IMR-90 (cell line): ENCODE measurements at regions not wholly inside any gene's neighbourhood (a gene's known extent, or its start where the extent isn't known, plus 50 kb on each side); places are given as distances from the start of the nearest gene placed in this dataset.

Experiments used
- ATAC-seq: fragments of 200-7000 bp; cut with Tn5 transposase; 2 replicates; pipeline ENCODE4 v1.9.1; 2020; ENCODE audit warnings: low read depth, mild to moderate bottlenecking, moderate library complexity
- BruUV-seq: library from RNA; stranded (reverse); fragments of 400-500 nt; replicated peaks from 2 replicates; lab custom pipeline; 2021; lab: Mats Ljungman, UMichigan
- CTCF ChIA-PET: fragments of 300-600 bp; formaldehyde crosslinking; extraction: SDS; loops from one replicate; lab custom pipeline; 2021; ENCODE audit warnings: antibody characterized with exemption; lab: Yijun Ruan, JAX
- POLR2A ChIA-PET: fragments of 300-600 bp; sonication (Branson Sonifier 250); formaldehyde crosslinking; loops from one replicate; lab custom pipeline; 2022; ENCODE audit warnings: antibody characterized with exemption; ENCODE audit not compliant: unreplicated experiment; lab: Charles Lee
- DNase-seq: peaks from one replicate; pipeline ENCODE4 v3.0.0; 2013
- H2AFZ ChIP-seq: replicated peaks from 2 replicates; pipeline ENCODE3; 2013; ENCODE audit warnings: low read length, mild to moderate bottlenecking; ENCODE audit not compliant: poor library complexity
- H2AK5ac ChIP-seq: 2 replicates; pipeline ENCODE4 v1.6.1; 2013; ENCODE audit warnings: low read depth, low read length, inconsistent platforms
- H2AK9ac ChIP-seq: replicated peaks from 2 replicates; pipeline ENCODE3; 2013; ENCODE audit warnings: mild to moderate bottlenecking, low read depth, low read length, moderate library complexity; ENCODE audit not compliant: poor library complexity
- H2BK120ac ChIP-seq: 2 replicates; pipeline ENCODE4 v1.6.1; 2013; ENCODE audit warnings: low read depth, low read length, inconsistent platforms
- H2BK15ac ChIP-seq: 3 replicates; pipeline ENCODE4 v1.6.1; 2013; ENCODE audit warnings: low read depth, low read length, inconsistent platforms
- H2BK20ac ChIP-seq: 2 replicates; pipeline ENCODE4 v1.6.1; 2013; ENCODE audit warnings: low read depth, mild to moderate bottlenecking, inconsistent platforms, low read length, moderate library complexity
- H2BK5ac ChIP-seq: 2 replicates; pipeline ENCODE4 v1.6.1; 2013; ENCODE audit warnings: mild to moderate bottlenecking, low read depth, low read length, inconsistent platforms; ENCODE audit not compliant: poor library complexity, severe bottlenecking
- H3K14ac ChIP-seq: replicated peaks from 2 replicates; pipeline ENCODE4 v1.6.1; 2013; ENCODE audit warnings: low read depth, low read length, inconsistent platforms
- H3K18ac ChIP-seq: 2 replicates; pipeline ENCODE4 v1.6.1; 2013; ENCODE audit warnings: low read depth, low read length, control low read depth
- H3K23ac ChIP-seq: 2 replicates; pipeline ENCODE4 v1.6.1; 2013; ENCODE audit warnings: low read depth, low read length, inconsistent platforms
- H3K27ac ChIP-seq: 2 replicates; pipeline ENCODE4 v1.5.1; 2013; ENCODE audit warnings: mild to moderate bottlenecking, control low read depth, low read length; ENCODE audit not compliant: insufficient read depth
- H3K27me3 ChIP-seq: 2 replicates; pipeline ENCODE4 v1.6.1; 2013; ENCODE audit warnings: low read length; ENCODE audit not compliant: control insufficient read depth, insufficient read depth
- H3K36me3 ChIP-seq: 2 replicates; pipeline ENCODE4 v1.6.1; 2013; ENCODE audit warnings: low read length, mixed read lengths; ENCODE audit not compliant: control insufficient read depth, insufficient read depth
- H3K4ac ChIP-seq: 2 replicates; pipeline ENCODE4 v1.6.1; 2013; ENCODE audit warnings: low read depth, low read length, inconsistent platforms
- H3K4me1 ChIP-seq: 2 replicates; pipeline ENCODE4 v1.6.1; 2013; ENCODE audit warnings: low read length, mixed read lengths; ENCODE audit not compliant: control insufficient read depth, insufficient read depth
- H3K4me2 ChIP-seq: 2 replicates; pipeline ENCODE4 v1.6.1; 2013; ENCODE audit warnings: low read depth, mild to moderate bottlenecking, control low read depth, low read length, moderate library complexity
- H3K4me3 ChIP-seq: 2 replicates; pipeline ENCODE4 v1.5.1; 2013; ENCODE audit warnings: low read depth, mild to moderate bottlenecking, control low read depth, low read length, moderate library complexity; ENCODE audit not compliant: insufficient read depth
- H3K56ac ChIP-seq: 2 replicates; pipeline ENCODE4 v1.6.1; 2013; ENCODE audit warnings: low read length, inconsistent platforms; ENCODE audit not compliant: insufficient read depth; ENCODE audit errors: extremely low read depth
- H3K79me1 ChIP-seq, 2 experiments: 2 replicates each; pipeline ENCODE4 v1.6.1; 2013; ENCODE audit warnings: low read length in 2 of 2, inconsistent platforms in 1 of 2, low read depth in 1 of 2
- H3K9ac ChIP-seq: 2 replicates; pipeline ENCODE4 v1.6.1; 2013; ENCODE audit warnings: low read depth, low read length, control low read depth
- H3K9me1 ChIP-seq: 2 replicates; pipeline ENCODE4 v1.6.1; 2013; ENCODE audit warnings: low read length, inconsistent platforms; ENCODE audit not compliant: insufficient read depth
- H3K9me3 ChIP-seq: 2 replicates; pipeline ENCODE4 v1.6.1; 2013; ENCODE audit warnings: low read length; ENCODE audit not compliant: control insufficient read depth, insufficient read depth
- H4K20me1 ChIP-seq: 2 replicates; pipeline ENCODE4 v1.6.1; 2013; ENCODE audit warnings: low read length, inconsistent platforms; ENCODE audit not compliant: insufficient read depth
- H4K5ac ChIP-seq: 2 replicates; pipeline ENCODE4 v1.6.1; 2013; ENCODE audit warnings: mild to moderate bottlenecking, low read depth, low read length, control low read depth
- H4K8ac ChIP-seq, 2 experiments: 2 replicates each; pipeline ENCODE4 v1.6.1; 2013; ENCODE audit warnings: low read depth in 2 of 2, low read length in 2 of 2, control low read depth in 1 of 2, inconsistent platforms in 1 of 2
- H4K91ac ChIP-seq: 2 replicates; pipeline ENCODE4 v1.6.1; 2013; ENCODE audit warnings: low read depth, low read length, inconsistent platforms; ENCODE audit not compliant: insufficient read depth
- BHLHE40 ChIP-seq: fragments of 150-350 bp; IDR thresholded peaks from 2 replicates; pipeline ENCODE4 v1.6.1; 2016; ENCODE audit warnings: mild to moderate bottlenecking, low read depth, low read length
- CEBPB ChIP-seq: IDR thresholded peaks from 2 replicates; pipeline ENCODE4 v1.6.1; 2012; ENCODE audit warnings: low read depth, low read length, improper control_type of control experiment
- CHD1 ChIP-seq: IDR thresholded peaks from 2 replicates; pipeline ENCODE4 v1.6.1; 2012; ENCODE audit warnings: low read depth, low read length, improper control_type of control experiment
- FOS ChIP-seq: fragments of 150-350 bp; IDR thresholded peaks from 2 replicates; pipeline ENCODE4 v1.6.1; 2016; ENCODE audit warnings: low read depth, low read length
- MAFK ChIP-seq: IDR thresholded peaks from 2 replicates; pipeline ENCODE4 v1.6.1; 2012; ENCODE audit warnings: low read depth, low read length, improper control_type of control experiment
- MAZ ChIP-seq: IDR thresholded peaks from 2 replicates; pipeline ENCODE4 v1.6.1; 2012; ENCODE audit warnings: low read depth, mild to moderate bottlenecking, low read length, improper control_type of control experiment, moderate library complexity, borderline replicate concordance
- MXI1 ChIP-seq: IDR thresholded peaks from 2 replicates; pipeline ENCODE4 v1.6.1; 2012; ENCODE audit warnings: low read depth, mild to moderate bottlenecking, low read length, moderate library complexity, borderline replicate concordance
- NFE2L2 ChIP-seq: fragments of 150-350 bp; IDR thresholded peaks from 2 replicates; pipeline ENCODE4 v1.6.1; 2016; ENCODE audit warnings: low read depth, mild to moderate bottlenecking, low read length
- POLR2A ChIP-seq: IDR thresholded peaks from 2 replicates; pipeline ENCODE4 v1.6.1; 2012; ENCODE audit warnings: mild to moderate bottlenecking, low read depth, low read length
- RAD21 ChIP-seq: IDR thresholded peaks from 2 replicates; pipeline ENCODE4 v1.6.1; 2012; ENCODE audit warnings: low read length, improper control_type of control experiment
- RCOR1 ChIP-seq: IDR thresholded peaks from 2 replicates; pipeline ENCODE4 v1.6.1; 2012; ENCODE audit warnings: mild to moderate bottlenecking, low read length, improper control_type of control experiment; ENCODE audit not compliant: insufficient replicate concordance
- RFX5 ChIP-seq: IDR thresholded peaks from 2 replicates; pipeline ENCODE4 v1.8.0; 2012; ENCODE audit warnings: low read depth, mild to moderate bottlenecking, low read length, moderate library complexity
- SMC3 ChIP-seq: fragments of 150-350 bp; IDR thresholded peaks from 2 replicates; pipeline ENCODE4 v1.6.1; 2016; ENCODE audit warnings: low read depth, mild to moderate bottlenecking, antibody characterized with exemption, low read length, moderate library complexity
- dilution Hi-C: fragments of 300-500 bp; cut with HindIII; formaldehyde crosslinking; loops from one replicate; pipeline ENCODE4 v1.14.3; 2018; ENCODE audit warnings: low sequenced_read_pairs; ENCODE audit not compliant: unreplicated experiment
- in situ Hi-C: fragments of 300-500 bp; cut with MboI; formaldehyde crosslinking; loops from 3 replicates; pipeline ENCODE4 v1.14.3; 2019; ENCODE audit warnings: low sequenced_read_pairs, inconsistent platforms, mixed read lengths
- intact Hi-C: fragments of 100-400 bp; cut with micrococcal nuclease; formaldehyde crosslinking; loops from 2 replicates; pipeline ENCODE4 v1.10.0; 2022
- TF ChIP-seq, protein P1 (sequence below): conservative IDR thresholded peaks from 2 replicates; pipeline ENCODE4 v1.5.1; 2012; ENCODE audit warnings: mild to moderate bottlenecking, low read depth, low read length, improper control_type of control experiment
- TF ChIP-seq, protein P2 (sequence below): fragments of 150-350 bp; IDR thresholded peaks from 2 replicates; pipeline ENCODE4 v1.6.1; 2016; ENCODE audit warnings: low read depth, mild to moderate bottlenecking, low read length, moderate library complexity, borderline replicate concordance
- TF ChIP-seq, protein P3 (sequence below): fragments of 150-350 bp; IDR thresholded peaks from 2 replicates; pipeline ENCODE4 v1.6.1; 2017; ENCODE audit warnings: mild to moderate bottlenecking, antibody characterized with exemption, low read length, low read depth

DNA sequence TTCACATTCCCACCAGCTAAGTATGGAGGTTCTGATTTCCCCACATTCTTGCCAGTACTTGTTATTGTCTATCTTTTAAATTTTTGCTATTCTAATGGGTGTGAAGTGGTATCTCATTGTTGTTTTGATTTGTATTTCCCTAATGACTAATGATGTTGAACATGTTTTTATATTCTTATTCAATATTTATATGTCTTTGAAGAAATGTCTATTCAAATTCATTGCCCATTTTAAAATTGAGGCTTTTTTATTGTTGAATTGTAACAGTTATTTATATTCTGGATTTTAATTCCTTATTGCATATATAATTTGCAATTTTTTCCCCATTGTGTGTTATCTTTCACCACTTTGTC is 255.3 kb downstream of the EDEM1 start:
- H4K91ac ChIP-seq = no peak overlapping the region
- no TSS peak for BruUV-seq
- POLR2A ChIA-PET = no interaction called here

More for the DNA sequence above, 255.3 kb downstream of the EDEM1 start:
- H3K4me3 ChIP-seq = no peak overlapping the region
- H2BK15ac ChIP-seq = no peak overlapping the region
- intact Hi-C loops (no loop called here), in situ Hi-C loops (no loop called here), dilution Hi-C loops (no loop called here)
- H2BK5ac ChIP-seq = no peak overlapping the region
- no peak for TF ChIP-seq FOS
- no peak for TF ChIP-seq SMC3
- TF ChIP-seq, protein P1, sequence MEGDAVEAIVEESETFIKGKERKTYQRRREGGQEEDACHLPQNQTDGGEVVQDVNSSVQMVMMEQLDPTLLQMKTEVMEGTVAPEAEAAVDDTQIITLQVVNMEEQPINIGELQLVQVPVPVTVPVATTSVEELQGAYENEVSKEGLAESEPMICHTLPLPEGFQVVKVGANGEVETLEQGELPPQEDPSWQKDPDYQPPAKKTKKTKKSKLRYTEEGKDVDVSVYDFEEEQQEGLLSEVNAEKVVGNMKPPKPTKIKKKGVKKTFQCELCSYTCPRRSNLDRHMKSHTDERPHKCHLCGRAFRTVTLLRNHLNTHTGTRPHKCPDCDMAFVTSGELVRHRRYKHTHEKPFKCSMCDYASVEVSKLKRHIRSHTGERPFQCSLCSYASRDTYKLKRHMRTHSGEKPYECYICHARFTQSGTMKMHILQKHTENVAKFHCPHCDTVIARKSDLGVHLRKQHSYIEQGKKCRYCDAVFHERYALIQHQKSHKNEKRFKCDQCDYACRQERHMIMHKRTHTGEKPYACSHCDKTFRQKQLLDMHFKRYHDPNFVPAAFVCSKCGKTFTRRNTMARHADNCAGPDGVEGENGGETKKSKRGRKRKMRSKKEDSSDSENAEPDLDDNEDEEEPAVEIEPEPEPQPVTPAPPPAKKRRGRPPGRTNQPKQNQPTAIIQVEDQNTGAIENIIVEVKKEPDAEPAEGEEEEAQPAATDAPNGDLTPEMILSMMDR = no peak
- no peak for TF ChIP-seq RCOR1
- TF ChIP-seq CHD1 = no peak
- no peak for TF ChIP-seq RAD21
- no peak for TF ChIP-seq NFE2L2
- no peak for TF ChIP-seq MXI1
- TF ChIP-seq, protein P2, sequence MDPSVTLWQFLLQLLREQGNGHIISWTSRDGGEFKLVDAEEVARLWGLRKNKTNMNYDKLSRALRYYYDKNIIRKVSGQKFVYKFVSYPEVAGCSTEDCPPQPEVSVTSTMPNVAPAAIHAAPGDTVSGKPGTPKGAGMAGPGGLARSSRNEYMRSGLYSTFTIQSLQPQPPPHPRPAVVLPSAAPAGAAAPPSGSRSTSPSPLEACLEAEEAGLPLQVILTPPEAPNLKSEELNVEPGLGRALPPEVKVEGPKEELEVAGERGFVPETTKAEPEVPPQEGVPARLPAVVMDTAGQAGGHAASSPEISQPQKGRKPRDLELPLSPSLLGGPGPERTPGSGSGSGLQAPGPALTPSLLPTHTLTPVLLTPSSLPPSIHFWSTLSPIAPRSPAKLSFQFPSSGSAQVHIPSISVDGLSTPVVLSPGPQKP = no peak
- no peak for TF ChIP-seq MAZ
- TF ChIP-seq, protein P3, sequence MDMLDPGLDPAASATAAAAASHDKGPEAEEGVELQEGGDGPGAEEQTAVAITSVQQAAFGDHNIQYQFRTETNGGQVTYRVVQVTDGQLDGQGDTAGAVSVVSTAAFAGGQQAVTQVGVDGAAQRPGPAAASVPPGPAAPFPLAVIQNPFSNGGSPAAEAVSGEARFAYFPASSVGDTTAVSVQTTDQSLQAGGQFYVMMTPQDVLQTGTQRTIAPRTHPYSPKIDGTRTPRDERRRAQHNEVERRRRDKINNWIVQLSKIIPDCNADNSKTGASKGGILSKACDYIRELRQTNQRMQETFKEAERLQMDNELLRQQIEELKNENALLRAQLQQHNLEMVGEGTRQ = no peak
- no peak for TF ChIP-seq RFX5
- no peak for TF ChIP-seq POLR2A
- TF ChIP-seq BHLHE40 = no peak
- TF ChIP-seq CEBPB = no peak
- no peak for TF ChIP-seq MAFK
- no peaks in the 10 kb centered on the region for H3K36me3 ChIP-seq
- no peak overlapping the region for H3K9ac ChIP-seq
- no peaks in the 10 kb centered on the region for H3K27me3 ChIP-seq
- DNase-seq (no peak), ATAC-seq (no peak)
- no peak overlapping the region for H2AK9ac ChIP-seq
- H3K27ac ChIP-seq = no peak overlapping the region
- H3K18ac ChIP-seq = no peak overlapping the region
- H2AK5ac ChIP-seq = no peak overlapping the region
- H4K20me1 ChIP-seq = no peaks in the 10 kb centered on the region
- no peak overlapping the region for H3K4me2 ChIP-seq
- CTCF ChIA-PET = no interaction called here
- no peak overlapping the region for H3K14ac ChIP-seq
- no peaks in the 10 kb centered on the region for H3K9me3 ChIP-seq
- H3K56ac ChIP-seq = no peak overlapping the region
- H3K9me1 ChIP-seq = no peaks in the 10 kb centered on the region
- no peaks in the 10 kb centered on the region for H3K79me1 ChIP-seq
- no peak overlapping the region for H3K23ac ChIP-seq
- no peak overlapping the region for H2AFZ ChIP-seq
- no peak overlapping the region for H2BK20ac ChIP-seq
- no peaks in the 10 kb centered on the region for H3K4me1 ChIP-seq
- no peak overlapping the region for H3K4ac ChIP-seq
- H4K8ac ChIP-seq = no peak overlapping the region
- H4K5ac ChIP-seq = no peak overlapping the region
- H2BK120ac ChIP-seq = no peak overlapping the region
